WTC11 (cell line): ENCODE measurements at regions not wholly inside any gene's neighbourhood (a gene's known extent, or its start where the extent isn't known, plus 50 kb on each side); places are given as distances from the start of the nearest gene placed in this dataset.

Experiments
- ATAC-seq: fragments of 200-7000 bp; cut with Tn5 transposase; 2 replicates; pipeline ENCODE4 v1.10.0; 2021; ENCODE audit warnings: mild to moderate bottlenecking, moderate library complexity
- CTCF ChIA-PET: fragments of 300-600 bp; sonication (Branson Sonifier 250); formaldehyde crosslinking; loops from one replicate; lab custom pipeline; 2021; ENCODE audit warnings: antibody characterized with exemption; lab: Charles Lee
- POLR2A ChIA-PET: fragments of 350-600 bp; sonication (Branson Sonifier 250); formaldehyde crosslinking; loops from one replicate; lab custom pipeline; 2021; ENCODE audit warnings: antibody characterized with exemption; lab: Charles Lee
- DNase-seq: peaks from one replicate; pipeline ENCODE4 v3.0.0; 2021; ENCODE audit warnings: low spot score
- H3K27ac Mint-ChIP-seq: 2 replicates; pipeline ENCODE4 v1.8.0; 2021; ENCODE audit warnings: mixed read lengths
- H3K27me3 Mint-ChIP-seq: 2 replicates; pipeline ENCODE4 v1.8.0; 2021; ENCODE audit warnings: low read depth, mild to moderate bottlenecking, moderate library complexity, mixed read lengths
- H3K36me3 Mint-ChIP-seq: 2 replicates; pipeline ENCODE4 v1.8.0; 2021; ENCODE audit warnings: mixed read lengths
- H3K4me1 Mint-ChIP-seq: 2 replicates; pipeline ENCODE4 v1.8.0; 2022; ENCODE audit warnings: mixed read lengths
- H3K4me3 Mint-ChIP-seq: 2 replicates; pipeline ENCODE4 v1.8.0; 2021; ENCODE audit warnings: mild to moderate bottlenecking, moderate library complexity, mixed read lengths
- H3K9me3 Mint-ChIP-seq: 2 replicates; pipeline ENCODE4 v1.8.0; 2021; ENCODE audit warnings: mixed read lengths
- CBFB ChIP-seq: sonication (generic); formaldehyde crosslinking; IDR thresholded peaks from 2 replicates; pipeline ENCODE4 v1.8.1; 2022; ENCODE audit warnings: mild to moderate bottlenecking, low read depth, missing genetic modification reagents
- CREB1 ChIP-seq: sonication (generic); formaldehyde crosslinking; IDR thresholded peaks from 2 replicates; pipeline ENCODE4 v1.8.0; 2023; ENCODE audit warnings: mild to moderate bottlenecking, missing genetic modification reagents
- KAT7 ChIP-seq: sonication (generic); formaldehyde crosslinking; IDR thresholded peaks from 2 replicates; pipeline ENCODE4 v1.8.1; 2023; ENCODE audit warnings: missing genetic modification reagents, mild to moderate bottlenecking, borderline replicate concordance
- MXD4 ChIP-seq: fragments of 250-450 bp; sonication (Bioruptor Pico); IDR thresholded peaks from 2 replicates; pipeline ENCODE4 v1.8.0; 2021; ENCODE audit warnings: mild to moderate bottlenecking, moderate library complexity, borderline replicate concordance
- NR1H2 ChIP-seq: sonication (generic); formaldehyde crosslinking; IDR thresholded peaks from 2 replicates; pipeline ENCODE4 v1.9.0; 2021; ENCODE audit warnings: mild to moderate bottlenecking, moderate library complexity, missing genetic modification reagents
- SMAD4 ChIP-seq: sonication (generic); formaldehyde crosslinking; IDR thresholded peaks from 2 replicates; pipeline ENCODE4 v1.8.0; 2022; ENCODE audit warnings: mild to moderate bottlenecking, missing genetic modification reagents
- ZNF232 ChIP-seq: sonication (generic); formaldehyde crosslinking; IDR thresholded peaks from 2 replicates; pipeline ENCODE4 v1.8.0; 2022; ENCODE audit warnings: mild to moderate bottlenecking, missing genetic modification reagents
- ZNF263 ChIP-seq: sonication (generic); formaldehyde crosslinking; IDR thresholded peaks from 2 replicates; pipeline ENCODE4 v1.8.1; 2022; ENCODE audit warnings: low read depth, mild to moderate bottlenecking, moderate library complexity, missing genetic modification reagents
- ZNF416 ChIP-seq: fragments of 250-450 bp; sonication (Bioruptor Pico); IDR thresholded peaks from 2 replicates; pipeline ENCODE4 v1.9.0; 2021; ENCODE audit warnings: mild to moderate bottlenecking, inconsistent platforms
- ZNF423 ChIP-seq: fragments of 250-450 bp; sonication (Bioruptor Pico); IDR thresholded peaks from 2 replicates; pipeline ENCODE4 v2.1.2; 2022; ENCODE audit warnings: mild to moderate bottlenecking, moderate library complexity
- TF ChIP-seq, protein P1 (sequence below): fragments of 250-450 bp; sonication (Bioruptor Pico); IDR thresholded peaks from 2 replicates; pipeline ENCODE4 v1.9.0; 2021; ENCODE audit warnings: mild to moderate bottlenecking, borderline replicate concordance
- TF ChIP-seq, protein P2 (sequence below): sonication (generic); formaldehyde crosslinking; IDR thresholded peaks from 2 replicates; pipeline ENCODE4 v1.8.0; 2023; ENCODE audit warnings: mild to moderate bottlenecking, missing genetic modification reagents
- TF ChIP-seq, protein P3 (sequence below): sonication (generic); formaldehyde crosslinking; IDR thresholded peaks from 2 replicates; pipeline ENCODE4 v1.8.1; 2022; ENCODE audit warnings: missing genetic modification reagents, borderline replicate concordance
- TF ChIP-seq, protein P4 (sequence below): sonication (generic); formaldehyde crosslinking; IDR thresholded peaks from 2 replicates; pipeline ENCODE4 v1.8.0; 2022; ENCODE audit warnings: mild to moderate bottlenecking, missing genetic modification reagents
- TF ChIP-seq, protein P5 (sequence below): sonication (generic); formaldehyde crosslinking; conservative IDR thresholded peaks from 2 replicates; pipeline ENCODE4 v1.8.1; 2022; ENCODE audit warnings: mild to moderate bottlenecking, missing genetic modification reagents

DNA sequence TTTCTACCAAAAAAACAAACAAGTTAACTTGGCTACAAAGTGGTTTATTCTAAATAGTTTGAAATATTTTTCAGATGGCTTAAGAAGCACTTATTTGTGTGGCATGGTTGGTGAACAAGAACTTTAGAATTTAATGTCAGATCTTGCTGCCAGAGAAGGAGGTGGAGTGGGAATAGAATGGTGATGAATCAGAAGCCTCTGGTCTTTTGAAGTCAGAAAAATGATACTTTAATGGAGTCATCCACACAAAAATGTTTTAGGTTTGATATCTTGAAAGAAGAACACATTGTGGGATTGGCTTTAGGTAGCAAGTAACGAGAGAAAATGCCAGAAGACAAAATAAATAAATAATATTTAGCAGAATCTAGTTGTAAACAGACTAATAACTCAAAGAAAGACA lies 243.1 kb upstream of the FANCL start (continued):
- TF ChIP-seq, protein P1, sequence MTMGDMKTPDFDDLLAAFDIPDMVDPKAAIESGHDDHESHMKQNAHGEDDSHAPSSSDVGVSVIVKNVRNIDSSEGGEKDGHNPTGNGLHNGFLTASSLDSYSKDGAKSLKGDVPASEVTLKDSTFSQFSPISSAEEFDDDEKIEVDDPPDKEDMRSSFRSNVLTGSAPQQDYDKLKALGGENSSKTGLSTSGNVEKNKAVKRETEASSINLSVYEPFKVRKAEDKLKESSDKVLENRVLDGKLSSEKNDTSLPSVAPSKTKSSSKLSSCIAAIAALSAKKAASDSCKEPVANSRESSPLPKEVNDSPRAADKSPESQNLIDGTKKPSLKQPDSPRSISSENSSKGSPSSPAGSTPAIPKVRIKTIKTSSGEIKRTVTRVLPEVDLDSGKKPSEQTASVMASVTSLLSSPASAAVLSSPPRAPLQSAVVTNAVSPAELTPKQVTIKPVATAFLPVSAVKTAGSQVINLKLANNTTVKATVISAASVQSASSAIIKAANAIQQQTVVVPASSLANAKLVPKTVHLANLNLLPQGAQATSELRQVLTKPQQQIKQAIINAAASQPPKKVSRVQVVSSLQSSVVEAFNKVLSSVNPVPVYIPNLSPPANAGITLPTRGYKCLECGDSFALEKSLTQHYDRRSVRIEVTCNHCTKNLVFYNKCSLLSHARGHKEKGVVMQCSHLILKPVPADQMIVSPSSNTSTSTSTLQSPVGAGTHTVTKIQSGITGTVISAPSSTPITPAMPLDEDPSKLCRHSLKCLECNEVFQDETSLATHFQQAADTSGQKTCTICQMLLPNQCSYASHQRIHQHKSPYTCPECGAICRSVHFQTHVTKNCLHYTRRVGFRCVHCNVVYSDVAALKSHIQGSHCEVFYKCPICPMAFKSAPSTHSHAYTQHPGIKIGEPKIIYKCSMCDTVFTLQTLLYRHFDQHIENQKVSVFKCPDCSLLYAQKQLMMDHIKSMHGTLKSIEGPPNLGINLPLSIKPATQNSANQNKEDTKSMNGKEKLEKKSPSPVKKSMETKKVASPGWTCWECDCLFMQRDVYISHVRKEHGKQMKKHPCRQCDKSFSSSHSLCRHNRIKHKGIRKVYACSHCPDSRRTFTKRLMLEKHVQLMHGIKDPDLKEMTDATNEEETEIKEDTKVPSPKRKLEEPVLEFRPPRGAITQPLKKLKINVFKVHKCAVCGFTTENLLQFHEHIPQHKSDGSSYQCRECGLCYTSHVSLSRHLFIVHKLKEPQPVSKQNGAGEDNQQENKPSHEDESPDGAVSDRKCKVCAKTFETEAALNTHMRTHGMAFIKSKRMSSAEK (CRISPR knock-in tag): no peak

DNA sequence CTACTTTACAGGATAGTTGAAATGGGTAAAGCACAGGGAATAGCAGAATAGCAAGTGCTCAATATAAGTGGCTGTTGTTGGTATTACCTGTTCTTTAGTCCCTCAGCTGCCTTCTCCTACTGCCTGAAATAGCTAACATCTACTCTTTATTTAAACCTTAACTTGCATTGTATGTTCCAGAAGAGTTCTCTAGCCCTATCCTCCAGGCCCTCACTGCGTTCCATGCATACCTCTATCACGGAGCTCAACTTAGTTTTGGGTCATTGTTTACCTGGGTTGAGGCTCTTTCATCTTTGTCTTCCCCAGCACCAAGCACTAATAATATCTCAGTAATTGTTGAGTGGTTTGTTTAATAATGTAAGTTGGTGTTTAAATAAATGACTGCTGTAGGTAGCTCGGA lies 242.2 kb upstream of the FANCL start:
- Mint-ChIP-seq H3K36me3 (peaks cover 20% of the 10 kb centered on the region), H3K4me1 (peaks cover 27% of the 10 kb centered on the region), H3K4me3 (no peak overlapping the region), H3K27me3 (peaks cover 46% of the 10 kb centered on the region), H3K9me3 (peaks cover 28% of the 10 kb centered on the region), H3K27ac (no peak overlapping the region)
- ChIA-PET POLR2A (no interaction called here), CTCF (no interaction called here)
- no peak for TF ChIP-seq SMAD4 (CRISPR knock-in tag)
- no peak for TF ChIP-seq MXD4 (CRISPR knock-in tag)
- TF ChIP-seq ZNF263 (CRISPR knock-in tag): no peak
- TF ChIP-seq, protein P2, sequence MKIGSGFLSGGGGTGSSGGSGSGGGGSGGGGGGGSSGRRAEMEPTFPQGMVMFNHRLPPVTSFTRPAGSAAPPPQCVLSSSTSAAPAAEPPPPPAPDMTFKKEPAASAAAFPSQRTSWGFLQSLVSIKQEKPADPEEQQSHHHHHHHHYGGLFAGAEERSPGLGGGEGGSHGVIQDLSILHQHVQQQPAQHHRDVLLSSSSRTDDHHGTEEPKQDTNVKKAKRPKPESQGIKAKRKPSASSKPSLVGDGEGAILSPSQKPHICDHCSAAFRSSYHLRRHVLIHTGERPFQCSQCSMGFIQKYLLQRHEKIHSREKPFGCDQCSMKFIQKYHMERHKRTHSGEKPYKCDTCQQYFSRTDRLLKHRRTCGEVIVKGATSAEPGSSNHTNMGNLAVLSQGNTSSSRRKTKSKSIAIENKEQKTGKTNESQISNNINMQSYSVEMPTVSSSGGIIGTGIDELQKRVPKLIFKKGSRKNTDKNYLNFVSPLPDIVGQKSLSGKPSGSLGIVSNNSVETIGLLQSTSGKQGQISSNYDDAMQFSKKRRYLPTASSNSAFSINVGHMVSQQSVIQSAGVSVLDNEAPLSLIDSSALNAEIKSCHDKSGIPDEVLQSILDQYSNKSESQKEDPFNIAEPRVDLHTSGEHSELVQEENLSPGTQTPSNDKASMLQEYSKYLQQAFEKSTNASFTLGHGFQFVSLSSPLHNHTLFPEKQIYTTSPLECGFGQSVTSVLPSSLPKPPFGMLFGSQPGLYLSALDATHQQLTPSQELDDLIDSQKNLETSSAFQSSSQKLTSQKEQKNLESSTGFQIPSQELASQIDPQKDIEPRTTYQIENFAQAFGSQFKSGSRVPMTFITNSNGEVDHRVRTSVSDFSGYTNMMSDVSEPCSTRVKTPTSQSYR (CRISPR knock-in tag): no peak
- TF ChIP-seq ZNF232 (CRISPR knock-in tag): no peak
- TF ChIP-seq NR1H2 (CRISPR knock-in tag): no peak
- no peak for TF ChIP-seq ZNF423 (CRISPR knock-in tag)
- no peak for TF ChIP-seq CREB1
- no peak for TF ChIP-seq KAT7 (CRISPR knock-in tag)
- TF ChIP-seq, protein P3, sequence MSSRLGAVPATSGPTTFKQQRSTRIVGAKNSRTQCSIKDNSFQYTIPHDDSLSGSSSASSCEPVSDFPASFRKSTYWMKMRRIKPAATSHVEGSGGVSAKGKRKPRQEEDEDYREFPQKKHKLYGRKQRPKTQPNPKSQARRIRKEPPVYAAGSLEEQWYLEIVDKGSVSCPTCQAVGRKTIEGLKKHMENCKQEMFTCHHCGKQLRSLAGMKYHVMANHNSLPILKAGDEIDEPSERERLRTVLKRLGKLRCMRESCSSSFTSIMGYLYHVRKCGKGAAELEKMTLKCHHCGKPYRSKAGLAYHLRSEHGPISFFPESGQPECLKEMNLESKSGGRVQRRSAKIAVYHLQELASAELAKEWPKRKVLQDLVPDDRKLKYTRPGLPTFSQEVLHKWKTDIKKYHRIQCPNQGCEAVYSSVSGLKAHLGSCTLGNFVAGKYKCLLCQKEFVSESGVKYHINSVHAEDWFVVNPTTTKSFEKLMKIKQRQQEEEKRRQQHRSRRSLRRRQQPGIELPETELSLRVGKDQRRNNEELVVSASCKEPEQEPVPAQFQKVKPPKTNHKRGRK (CRISPR knock-in tag): no peak
- TF ChIP-seq, protein P4, sequence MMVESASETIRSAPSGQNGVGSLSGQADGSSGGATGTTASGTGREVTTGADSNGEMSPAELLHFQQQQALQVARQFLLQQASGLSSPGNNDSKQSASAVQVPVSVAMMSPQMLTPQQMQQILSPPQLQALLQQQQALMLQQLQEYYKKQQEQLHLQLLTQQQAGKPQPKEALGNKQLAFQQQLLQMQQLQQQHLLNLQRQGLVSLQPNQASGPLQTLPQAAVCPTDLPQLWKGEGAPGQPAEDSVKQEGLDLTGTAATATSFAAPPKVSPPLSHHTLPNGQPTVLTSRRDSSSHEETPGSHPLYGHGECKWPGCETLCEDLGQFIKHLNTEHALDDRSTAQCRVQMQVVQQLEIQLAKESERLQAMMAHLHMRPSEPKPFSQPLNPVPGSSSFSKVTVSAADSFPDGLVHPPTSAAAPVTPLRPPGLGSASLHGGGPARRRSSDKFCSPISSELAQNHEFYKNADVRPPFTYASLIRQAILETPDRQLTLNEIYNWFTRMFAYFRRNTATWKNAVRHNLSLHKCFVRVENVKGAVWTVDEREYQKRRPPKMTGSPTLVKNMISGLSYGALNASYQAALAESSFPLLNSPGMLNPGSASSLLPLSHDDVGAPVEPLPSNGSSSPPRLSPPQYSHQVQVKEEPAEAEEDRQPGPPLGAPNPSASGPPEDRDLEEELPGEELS (CRISPR knock-in tag): no peak
- TF ChIP-seq, protein P5, sequence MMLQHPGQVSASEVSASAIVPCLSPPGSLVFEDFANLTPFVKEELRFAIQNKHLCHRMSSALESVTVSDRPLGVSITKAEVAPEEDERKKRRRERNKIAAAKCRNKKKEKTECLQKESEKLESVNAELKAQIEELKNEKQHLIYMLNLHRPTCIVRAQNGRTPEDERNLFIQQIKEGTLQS (CRISPR knock-in tag): no peak
- TF ChIP-seq ZNF416 (CRISPR knock-in tag): no peak
- TF ChIP-seq CBFB (CRISPR knock-in tag): no peak
- ATAC-seq (no peak), DNase-seq (no peak)
